Mesenchymal stem cell (in vitro differentiated cells and primary cell): ENCODE measurements at regions not wholly inside any gene's neighbourhood (a gene's known extent, or its start where the extent isn't known, plus 50 kb on each side); places are given as distances from the start of the nearest gene placed in this dataset.

Experiments
- DNase-seq: peaks from one replicate; pipeline ENCODE4 v3.0.0-alpha.2; 2013
- H2AFZ ChIP-seq: one replicate; pipeline ENCODE4 v1.6.1; 2013; ENCODE audit warnings: low read depth, mild to moderate bottlenecking, control low read depth, inconsistent platforms, low read length, moderate library complexity
- H2AK5ac ChIP-seq: 2 replicates; pipeline ENCODE4 v1.6.1; 2013; ENCODE audit warnings: low read length, moderate library complexity, mild to moderate bottlenecking, inconsistent platforms; ENCODE audit not compliant: severe bottlenecking
- H2BK120ac ChIP-seq: one replicate; pipeline ENCODE4 v1.6.1; 2013; ENCODE audit warnings: low read depth, mild to moderate bottlenecking, inconsistent platforms, low read length, moderate library complexity
- H2BK12ac ChIP-seq, 2 experiments: one replicate each; pipeline ENCODE4 v1.6.1; 2013; ENCODE audit warnings: inconsistent platforms in 2 of 2, low read length in 2 of 2, mild to moderate bottlenecking in 2 of 2, moderate library complexity in 2 of 2, control low read depth in 1 of 2
- H2BK15ac ChIP-seq: one replicate; pipeline ENCODE4 v1.6.1; 2013; ENCODE audit warnings: mild to moderate bottlenecking, low read depth, inconsistent platforms; ENCODE audit not compliant: poor library complexity, severe bottlenecking
- H2BK5ac ChIP-seq: 2 replicates; pipeline ENCODE4 v1.6.1; 2013; ENCODE audit warnings: low read depth, mild to moderate bottlenecking, low read length, control low read depth, inconsistent platforms; ENCODE audit not compliant: poor library complexity, severe bottlenecking
- H3K14ac ChIP-seq, 2 experiments: one replicate each; pipeline ENCODE4 v1.6.1; 2013; ENCODE audit warnings: inconsistent platforms in 2 of 2, low read length in 2 of 2, control low read depth in 1 of 2, mild to moderate bottlenecking in 1 of 2, moderate library complexity in 1 of 2
- H3K18ac ChIP-seq, 2 experiments: one replicate each; pipeline ENCODE4 v1.6.1; 2013; ENCODE audit warnings: inconsistent platforms in 2 of 2, low read length in 2 of 2, control low read depth in 1 of 2, low read depth in 1 of 2, mild to moderate bottlenecking in 1 of 2
- H3K23ac ChIP-seq, 2 experiments: one replicate each; pipeline ENCODE4 v1.6.1; 2013; ENCODE audit warnings: inconsistent platforms in 2 of 2, low read length in 2 of 2, mild to moderate bottlenecking in 2 of 2, moderate library complexity in 2 of 2, control low read depth in 1 of 2
- H3K27ac ChIP-seq: 2 replicates; pipeline ENCODE4 v1.5.1; 2013; ENCODE audit warnings: mild to moderate bottlenecking, moderate library complexity, low read length, control low read depth, inconsistent platforms; ENCODE audit not compliant: poor library complexity, severe bottlenecking
- H3K27me3 ChIP-seq, 2 experiments: 2 replicates each; pipeline versions ENCODE4 v1.6.1 to v1.7.0; 2013; ENCODE audit warnings: low read length in 2 of 2, mild to moderate bottlenecking in 2 of 2, moderate library complexity in 2 of 2, control low read depth in 1 of 2, inconsistent platforms in 1 of 2; ENCODE audit not compliant: control insufficient read depth in 1 of 2, insufficient read depth in 1 of 2
- H3K36me3 ChIP-seq, 2 experiments: 2 replicates each; pipeline versions ENCODE4 v1.6.1 to v1.7.0; 2013; ENCODE audit warnings: low read length in 2 of 2, control low read depth in 1 of 2, inconsistent platforms in 1 of 2, low read depth in 1 of 2, mild to moderate bottlenecking in 1 of 2; ENCODE audit not compliant: insufficient read depth in 2 of 2, control insufficient read depth in 1 of 2
- H3K4ac ChIP-seq, 2 experiments: one replicate each; pipeline ENCODE4 v1.6.1; 2013; ENCODE audit warnings: inconsistent platforms in 2 of 2, low read length in 2 of 2, mild to moderate bottlenecking in 2 of 2, moderate library complexity in 2 of 2, control low read depth in 1 of 2, low read depth in 1 of 2
- H3K4me1 ChIP-seq: 2 replicates; pipeline ENCODE4 v1.6.1; 2013; ENCODE audit warnings: low read depth, low read length, control low read depth; ENCODE audit not compliant: control insufficient read depth, insufficient read depth
- H3K4me2 ChIP-seq: 2 replicates; pipeline ENCODE4 v1.6.1; 2013; ENCODE audit warnings: low read length, mild to moderate bottlenecking, inconsistent platforms; ENCODE audit not compliant: poor library complexity, severe bottlenecking
- H3K4me3 ChIP-seq, 2 experiments: 2 replicates each; pipeline versions ENCODE4 v1.5.1 to v1.7.0; 2013; ENCODE audit warnings: low read length in 2 of 2, mild to moderate bottlenecking in 2 of 2, control low read depth in 1 of 2, low read depth in 1 of 2; ENCODE audit not compliant: insufficient read depth in 1 of 2
- H3K79me1 ChIP-seq: replicated peaks from 2 replicates; pipeline ENCODE4 v1.6.1; 2013; ENCODE audit warnings: mild to moderate bottlenecking, control low read depth, low read length, inconsistent platforms; ENCODE audit not compliant: poor library complexity, severe bottlenecking
- H3K9ac ChIP-seq: 2 replicates; pipeline ENCODE4 v1.7.0; 2013; ENCODE audit warnings: mild to moderate bottlenecking, low read length, moderate library complexity
- H3K9me3 ChIP-seq: 2 replicates; pipeline ENCODE4 v1.7.0; 2013; ENCODE audit warnings: mild to moderate bottlenecking, low read length; ENCODE audit not compliant: control insufficient read depth
- H4K8ac ChIP-seq: one replicate; pipeline ENCODE4 v1.6.1; 2013; ENCODE audit warnings: inconsistent platforms, mild to moderate bottlenecking, low read length, moderate library complexity
- H4K91ac ChIP-seq: one replicate; pipeline ENCODE4 v1.6.1; 2013; ENCODE audit warnings: mild to moderate bottlenecking, low read length, inconsistent platforms
- WGBS: methylation state at CpG from one replicate; pipeline ENCODE4 v1.1.7; 2013; ENCODE audit warnings: mixed read lengths; 5-methylcytosine and 5-hydroxymethylcytosine counted together

- no peak overlapping the region for H4K8ac ChIP-seq
- H3K4ac ChIP-seq, result no peak overlapping the region
- H2BK15ac ChIP-seq, result no peak overlapping the region
- H2AFZ ChIP-seq, result no peak overlapping the region
- H4K91ac ChIP-seq, result no peak overlapping the region
- H3K4me3 ChIP-seq, result no peak overlapping the region
- peaks cover 3% of the 10 kb centered on the region for H3K9me3 ChIP-seq
- H3K4me2 ChIP-seq, result no peak overlapping the region
- no peak overlapping the region for H2BK5ac ChIP-seq
- H3K18ac ChIP-seq, result no peak overlapping the region
- H3K4me1 ChIP-seq, result no peaks in the 10 kb centered on the region
- H3K23ac ChIP-seq, result no peak overlapping the region
- H3K79me1 ChIP-seq, result no peaks in the 10 kb centered on the region
- no peaks in the 10 kb centered on the region for H3K36me3 ChIP-seq
- 95% methylated on average over 2 of the region's 2 CpGs for WGBS
- no peak overlapping the region for H2BK120ac ChIP-seq
- no peak overlapping the region for H3K27ac ChIP-seq
- H3K14ac ChIP-seq, result no peak overlapping the region
- no peak for DNase-seq
- no peaks in the 10 kb centered on the region for H3K27me3 ChIP-seq
- no peak overlapping the region for H2AK5ac ChIP-seq
- no peak overlapping the region for H2BK12ac ChIP-seq
- H3K9ac ChIP-seq, result no peak overlapping the region
Measured at GRCh38 chr5:174356536-174356935, 311.0 kb downstream of the NSG2 start.

GRCh38 chr5:174358276-174358675, 312.8 kb downstream of the NSG2 start:
- Histone ChIP-seq H3K14ac (no peak overlapping the region), H3K23ac (no peak overlapping the region), H3K27me3 (no peaks in the 10 kb centered on the region), H3K9me3 (peaks cover 8% of the 10 kb centered on the region), H2AK5ac (no peak overlapping the region), H2AFZ (no peak overlapping the region), H3K4ac (no peak overlapping the region), H4K91ac (no peak overlapping the region), H3K36me3 (no peaks in the 10 kb centered on the region), H3K4me2 (no peak overlapping the region), H2BK12ac (no peak overlapping the region), H2BK15ac (no peak overlapping the region), H3K18ac (no peak overlapping the region), H2BK120ac (no peak overlapping the region), H3K4me3 (no peak overlapping the region), H3K9ac (no peak overlapping the region), H3K79me1 (no peaks in the 10 kb centered on the region), H3K27ac (no peak overlapping the region), H4K8ac (no peak overlapping the region), H3K4me1 (no peaks in the 10 kb centered on the region), H2BK5ac (no peak overlapping the region)
- no peak for DNase-seq
- 88% methylated on average over 2 of the region's 3 CpGs for WGBS

- H2AK5ac ChIP-seq, result no peak overlapping the region
- H3K9me3 ChIP-seq, result peaks cover 8% of the 10 kb centered on the region
- H3K27me3 ChIP-seq, result no peaks in the 10 kb centered on the region
- H3K14ac ChIP-seq, result no peak overlapping the region
- no peak overlapping the region for H3K18ac ChIP-seq
- no peak overlapping the region for H3K27ac ChIP-seq
- H2AFZ ChIP-seq, result no peak overlapping the region
- no peaks in the 10 kb centered on the region for H3K79me1 ChIP-seq
- H3K36me3 ChIP-seq, result no peaks in the 10 kb centered on the region
- H3K4me2 ChIP-seq, result no peak overlapping the region
- no peak overlapping the region for H3K4ac ChIP-seq
- no peak for DNase-seq
- H4K91ac ChIP-seq, result no peak overlapping the region
- H2BK12ac ChIP-seq, result no peak overlapping the region
- H2BK5ac ChIP-seq, result no peak overlapping the region
- no peak overlapping the region for H2BK15ac ChIP-seq
- no peak overlapping the region for H3K23ac ChIP-seq
- no peak overlapping the region for H3K4me3 ChIP-seq
- WGBS, result 89% methylated on average over 4 of the region's 4 CpGs
- H3K4me1 ChIP-seq, result no peaks in the 10 kb centered on the region
- H4K8ac ChIP-seq, result no peak overlapping the region
- H2BK120ac ChIP-seq, result no peak overlapping the region
- H3K9ac ChIP-seq, result no peak overlapping the region
Measured at GRCh38 chr5:174359071-174359470, 313.6 kb downstream of the NSG2 start.

GRCh38 chr5:174362514-174362913, 317.0 kb downstream of the NSG2 start:
- Histone ChIP-seq H4K8ac (no peak overlapping the region), H3K9ac (no peak overlapping the region), H3K27ac (no peak overlapping the region), H3K4me3 (no peak overlapping the region), H2BK5ac (no peak overlapping the region), H3K18ac (no peak overlapping the region), H3K79me1 (no peaks in the 10 kb centered on the region), H3K4me1 (no peaks in the 10 kb centered on the region), H2AK5ac (no peak overlapping the region), H3K9me3 (peaks cover 4% of the 10 kb centered on the region), H3K27me3 (peaks cover 0 to 2% of the 10 kb centered on the region in 2 experiments), H3K36me3 (no peaks in the 10 kb centered on the region), H2AFZ (no peak overlapping the region), H2BK120ac (no peak overlapping the region), H3K4me2 (no peak overlapping the region), H3K23ac (no peak overlapping the region), H4K91ac (no peak overlapping the region), H3K14ac (no peak overlapping the region), H2BK15ac (no peak overlapping the region), H2BK12ac (no peak overlapping the region), H3K4ac (no peak overlapping the region)
- WGBS, result 75% methylated on average over 2 of the region's 2 CpGs
- no peak for DNase-seq
